GM20000 (cell line): ENCODE measurements at regions not wholly inside any gene's neighbourhood (a gene's known extent, or its start where the extent isn't known, plus 50 kb on each side); places are given as distances from the start of the nearest gene placed in this dataset.

Source experiments
- DNase-seq: peaks from one replicate; pipeline ENCODE4 v3.0.0; 2012; ENCODE audit warnings: low spot score
- CTCF ChIP-seq: IDR thresholded peaks from 2 replicates; pipeline ENCODE4 v1.5.1; 2012; ENCODE audit warnings: mild to moderate bottlenecking, control low read depth; ENCODE audit errors: extremely low read depth, missing control alignments

- DNase-seq, result no peak
- TF ChIP-seq CTCF, result no peak
Measured at GRCh38 chr9:118423721-118424120, 719.5 kb downstream of the TLR4 start.

- TF ChIP-seq CTCF, result no peak
- no peak for DNase-seq
Measured at GRCh38 chr9:118426772-118427171, 722.6 kb downstream of the TLR4 start.

- no peak for DNase-seq
- no peak for TF ChIP-seq CTCF
Measured at GRCh38 chr9:118438810-118439209, 734.6 kb downstream of the TLR4 start.

- no peak for TF ChIP-seq CTCF
- no peak for DNase-seq
Measured at GRCh38 chr9:118439441-118439840, 735.2 kb downstream of the TLR4 start.

GRCh38 chr9:118444403-118444802 is 740.2 kb downstream of the TLR4 start:
- TF ChIP-seq CTCF, result no peak
- no peak for DNase-seq

GRCh38 chr9:118446943-118447639 is 742.9 kb downstream of the TLR4 start:
- no peak for TF ChIP-seq CTCF
- no peak for DNase-seq

- no peak for TF ChIP-seq CTCF
- DNase-seq, result no peak
Measured at GRCh38 chr9:118449554-118449953, 745.4 kb downstream of the TLR4 start.
